Cerebellar nuclear complex (tissue), 1 donor: ENCODE measurements at regions not wholly inside any gene's neighbourhood (a gene's known extent, or its start where the extent isn't known, plus 50 kb on each side); places are given as distances from the start of the nearest gene placed in this dataset.
"Not testable (repeated sequence)": the region's sequence is repeated elsewhere in the genome, so short reads cannot be mapped to it uniquely, and the experiment has no call there.

Experiments
- DNase-seq, 2 experiments: peaks; one replicate each; lab custom pipeline; 2025; lab: John Stamatoyannopoulos, UW

DNA sequence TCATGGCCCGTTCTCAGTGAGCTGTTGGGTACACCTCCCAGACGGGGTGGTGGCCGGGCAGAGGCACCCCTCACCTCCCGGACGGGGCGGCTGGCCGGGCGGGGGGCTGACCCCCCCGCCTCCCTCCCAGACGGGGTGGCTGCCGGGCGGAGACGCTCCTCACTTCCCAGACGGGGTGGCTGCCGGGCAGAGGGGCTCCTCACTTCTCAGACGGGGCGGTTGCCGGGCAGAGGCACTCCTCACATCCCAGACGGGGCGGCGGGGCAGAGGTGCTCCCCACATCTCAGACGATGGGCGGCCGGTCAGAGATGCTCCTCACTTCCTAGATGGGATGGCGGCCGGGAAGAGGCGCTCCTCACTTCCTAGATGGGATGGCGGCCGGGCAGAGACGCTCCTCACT lies 129.7 kb upstream of the DAAM1 start:
- DNase-seq: not testable (repeated sequence)

DNA sequence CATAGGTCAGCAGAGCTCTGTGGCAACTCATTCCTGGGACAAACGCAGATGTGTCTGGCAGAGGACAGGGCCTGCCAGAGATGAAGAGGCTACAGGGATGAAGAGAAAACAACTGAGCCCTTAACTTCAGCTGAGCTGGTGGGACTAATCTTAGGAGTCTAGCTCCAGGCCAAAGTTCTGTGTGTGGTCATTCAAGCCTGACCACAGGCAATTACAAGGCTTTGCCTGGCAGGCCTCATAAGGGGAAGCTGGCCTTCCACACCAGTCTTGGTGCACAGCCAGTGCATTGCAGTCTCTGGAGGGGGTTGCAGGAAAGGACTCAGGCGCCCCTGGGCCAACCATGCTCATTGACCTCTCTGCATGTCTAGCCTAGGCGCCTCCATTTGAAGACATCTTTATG lies 127.6 kb upstream of the DAAM1 start:
- no peak for DNase-seq

DNA sequence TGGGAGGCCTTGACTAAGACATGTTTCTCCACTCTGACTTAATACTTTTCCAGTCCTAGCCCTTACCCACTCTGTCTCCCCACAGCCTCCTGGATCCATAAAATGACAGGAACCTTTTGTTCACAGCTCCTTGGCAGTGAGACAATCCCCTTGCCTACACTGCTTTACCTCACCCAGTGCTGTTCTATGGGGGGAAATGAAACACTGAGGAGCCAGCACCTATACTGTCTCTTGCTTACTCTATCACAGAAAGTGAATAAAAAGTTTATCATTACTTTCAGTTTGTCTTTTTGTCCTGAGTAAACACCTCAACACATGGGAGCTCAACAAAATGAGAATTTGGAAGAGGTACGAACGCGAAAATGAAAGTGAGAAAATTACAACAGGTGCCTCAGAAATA lies 127.2 kb upstream of the DAAM1 start:
- no peak for DNase-seq

DNA sequence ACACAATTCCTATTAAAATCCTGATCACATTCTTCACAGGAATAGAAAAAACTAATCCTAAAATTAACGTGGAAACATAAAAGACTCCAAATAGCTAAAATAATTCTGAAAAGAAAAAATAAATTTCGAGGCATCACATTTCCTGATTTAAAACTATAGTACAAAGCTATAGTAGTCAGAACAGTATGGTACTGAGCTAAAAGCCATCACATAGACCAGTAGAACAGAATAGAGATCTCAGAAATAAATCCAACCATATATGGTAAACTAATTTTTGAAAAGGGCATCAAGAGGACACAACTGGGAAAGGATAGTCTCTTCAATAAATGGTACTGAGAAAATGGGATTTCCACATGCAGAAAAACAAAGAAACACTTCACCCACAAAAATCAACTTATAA lies 125.2 kb upstream of the DAAM1 start:
- DNase-seq: no peak

DNA sequence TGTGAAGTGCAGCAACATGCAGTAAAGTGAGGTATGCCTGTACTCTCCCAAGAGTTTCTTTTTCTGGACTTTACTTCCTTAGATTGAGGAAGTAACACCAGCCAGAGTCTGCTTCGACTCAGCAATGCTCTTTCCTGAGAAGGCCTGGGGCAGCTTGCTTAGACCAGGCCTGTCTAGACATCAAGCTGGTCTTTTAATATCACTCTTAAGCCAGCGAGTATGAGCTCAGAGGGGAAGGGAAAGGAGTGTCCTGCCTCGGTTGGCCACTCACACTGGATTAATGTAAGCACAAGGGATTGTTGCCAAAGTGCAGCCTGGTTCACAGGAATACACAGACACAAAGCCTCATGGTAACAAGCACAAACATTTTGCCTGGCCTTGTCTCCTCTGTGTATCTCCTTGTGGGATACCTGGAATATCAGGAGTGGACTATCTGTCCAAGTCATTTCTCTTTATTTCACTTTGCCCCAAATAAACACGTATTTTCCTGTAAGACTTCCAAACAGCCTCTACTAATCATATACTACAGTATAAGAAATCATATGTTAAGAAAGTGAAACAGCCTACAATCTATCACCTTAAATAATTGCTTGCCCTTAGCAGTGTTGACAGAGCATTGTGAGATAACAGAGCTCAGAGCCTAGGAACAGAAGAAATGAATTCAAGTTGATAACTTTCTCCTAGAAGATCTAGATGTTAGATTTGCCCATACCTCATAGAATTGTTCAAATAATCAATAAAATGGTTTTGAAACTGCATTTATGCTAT lies 121.2 kb upstream of the DAAM1 start:
- no peak for DNase-seq

DNA sequence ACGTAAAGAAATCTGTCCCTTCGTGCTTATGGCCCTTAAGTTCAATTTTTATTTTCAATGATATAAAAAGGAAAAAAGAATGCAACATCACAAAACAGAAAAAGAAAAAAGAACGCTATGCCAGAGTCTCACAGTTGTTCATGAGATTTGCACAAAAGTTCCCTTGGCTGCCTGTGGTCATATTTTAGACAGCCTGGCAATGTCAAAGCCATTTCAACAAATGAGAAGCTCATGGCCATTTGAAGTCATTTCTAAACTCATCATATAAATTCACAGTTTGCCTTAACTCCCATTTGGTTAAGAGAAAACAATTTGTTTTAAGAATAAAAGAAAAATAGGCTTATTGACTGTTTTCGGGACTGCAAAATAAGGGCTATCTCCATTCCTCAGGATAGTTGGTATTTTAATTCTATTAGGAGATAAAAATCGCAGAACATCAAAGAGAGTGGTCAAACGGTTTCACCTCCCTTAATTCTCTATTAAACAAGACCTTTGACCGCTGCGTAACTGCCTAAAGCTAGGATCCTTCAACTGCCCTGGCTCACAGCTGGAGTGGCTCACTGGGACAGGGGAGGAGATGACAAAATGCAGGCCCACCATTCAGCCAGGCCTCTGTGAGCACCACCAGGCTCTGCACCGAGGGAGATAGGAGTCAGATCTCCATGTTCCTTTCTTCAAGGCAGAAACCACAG lies 119.2 kb upstream of the DAAM1 start:
- DNase-seq: no peak

DNA sequence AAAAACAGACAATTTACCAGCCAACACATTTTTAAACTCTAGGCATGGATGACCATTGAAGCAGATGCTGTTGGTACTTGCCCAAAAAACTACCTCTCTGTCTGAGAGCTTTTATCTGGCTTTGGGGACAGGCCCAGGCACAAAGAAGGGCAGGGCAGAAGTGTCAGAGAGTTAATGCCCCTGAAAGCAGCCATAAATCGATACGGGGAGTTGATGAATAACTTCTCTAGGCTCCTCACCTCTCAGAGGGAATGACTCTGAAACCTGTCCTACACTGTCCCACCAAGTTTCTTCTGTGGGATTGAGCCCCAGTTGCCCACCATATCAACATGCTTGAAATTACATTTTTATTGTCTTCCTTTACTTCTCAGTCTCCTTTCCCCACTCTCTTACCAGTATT lies 113.0 kb upstream of the DAAM1 start:
- DNase-seq: no peak

DNA sequence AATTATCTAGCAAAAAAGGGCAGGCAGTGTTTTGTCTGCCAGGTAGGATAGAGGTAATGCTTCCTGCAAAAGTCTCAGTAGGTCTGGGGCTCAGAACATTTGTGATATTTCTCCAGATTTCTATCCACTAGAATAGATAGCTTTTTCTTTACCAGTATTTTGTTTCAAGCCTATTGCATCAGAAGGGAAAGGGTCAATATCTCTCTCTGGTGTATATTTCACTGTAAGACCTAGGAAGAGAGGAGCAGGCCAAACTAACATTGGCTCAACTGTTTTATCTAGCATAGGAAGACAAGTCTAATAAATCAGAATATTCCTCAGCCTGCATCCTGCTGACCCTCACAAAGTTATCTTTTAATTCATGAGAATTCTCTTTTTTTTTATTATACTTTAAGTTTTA lies 106.7 kb upstream of the DAAM1 start:
- DNase-seq: no peak

DNA sequence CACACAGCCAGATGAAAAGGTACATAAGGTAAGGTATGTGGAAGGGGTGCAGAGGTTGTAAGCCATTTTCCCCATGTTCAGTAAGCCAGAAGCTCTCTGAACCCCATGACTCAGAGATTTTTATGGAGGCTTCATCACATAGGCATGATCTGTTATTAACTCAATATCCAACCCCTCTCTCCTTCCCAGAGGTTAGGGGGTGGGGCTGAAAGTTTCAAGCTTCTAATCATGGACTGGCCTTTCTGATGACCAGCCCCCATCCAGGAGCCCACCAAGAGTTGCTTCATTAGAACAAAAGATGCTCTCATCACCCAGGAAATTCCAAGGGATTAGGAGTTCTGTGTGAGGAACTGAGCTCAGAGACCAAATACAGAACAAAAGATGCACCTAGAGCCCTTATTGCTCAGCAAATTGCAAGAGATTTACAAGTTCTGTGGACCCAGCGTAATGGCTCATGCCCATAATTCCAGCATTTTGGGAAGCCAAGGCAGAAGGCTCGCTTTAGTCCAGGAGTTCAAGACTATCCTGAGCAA lies 103.2 kb upstream of the DAAM1 start:
- DNase-seq: no peak

DNA sequence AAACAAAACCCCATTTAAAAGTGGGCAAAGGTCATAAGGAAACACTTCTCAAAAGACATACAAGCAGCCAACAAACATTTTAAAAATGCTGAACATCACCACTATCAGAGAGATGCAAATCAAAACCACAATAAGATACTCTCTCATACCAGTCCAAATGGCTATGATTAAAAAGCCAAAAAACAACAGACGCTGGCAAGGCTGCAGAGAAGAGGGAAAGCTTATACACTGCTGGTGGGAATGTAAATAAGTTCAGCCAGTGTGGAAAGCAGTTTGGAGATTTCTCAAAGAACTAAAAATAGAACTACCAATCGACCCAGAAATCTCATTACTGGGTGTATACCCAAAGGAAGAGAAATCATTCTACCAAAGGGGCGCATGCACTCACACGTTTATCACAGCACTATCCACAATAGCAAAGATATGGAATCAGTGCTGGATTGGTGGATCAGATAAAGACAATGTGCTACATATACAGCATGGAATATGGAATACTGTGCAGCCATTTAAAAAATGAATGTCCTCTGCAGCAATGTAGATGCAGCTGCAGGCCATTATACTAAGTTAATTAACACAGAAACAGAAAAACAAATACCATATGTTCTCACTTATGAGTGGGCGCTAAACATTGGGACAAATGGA lies 102.1 kb upstream of the DAAM1 start:
- DNase-seq: no peak

DNA sequence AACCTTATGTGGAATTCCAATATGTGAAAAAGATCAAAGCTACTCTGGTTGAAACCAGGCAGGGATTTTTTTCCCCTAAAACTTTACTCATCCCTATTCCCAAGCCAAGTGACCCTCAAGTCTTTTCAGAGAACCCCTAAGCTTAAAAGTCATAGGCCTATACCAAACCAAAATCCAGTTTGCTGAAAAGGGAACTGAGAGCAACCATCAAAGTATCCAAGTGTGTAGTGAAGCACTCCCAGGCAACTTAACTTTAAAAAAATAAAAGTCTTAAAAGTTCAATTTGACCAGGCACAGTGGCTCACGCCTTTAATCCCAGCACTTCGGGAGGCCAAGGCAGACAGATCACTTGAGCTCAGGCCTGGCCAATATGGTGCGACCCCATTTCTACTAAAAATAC lies 101.2 kb upstream of the DAAM1 start:
- DNase-seq: no peak

DNA sequence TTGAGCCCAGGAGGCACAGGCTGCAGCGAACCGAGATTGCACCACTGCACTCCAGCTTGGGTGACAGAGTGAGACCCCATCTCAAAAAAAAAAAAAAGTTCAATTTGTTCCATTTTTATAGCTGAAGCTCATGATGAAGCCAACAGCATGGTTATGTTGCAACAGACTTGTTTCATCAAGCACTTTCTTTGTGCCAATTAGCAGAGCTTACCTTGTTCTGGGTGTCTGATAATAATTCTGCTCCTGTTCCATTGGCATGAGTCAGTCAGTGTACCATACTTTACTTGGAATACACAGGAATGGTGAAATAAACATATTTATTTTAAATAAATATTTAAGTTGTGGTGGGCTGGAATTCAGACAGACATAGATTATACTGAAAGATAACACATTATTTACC lies 100.8 kb upstream of the DAAM1 start:
- no peak for DNase-seq

DNA sequence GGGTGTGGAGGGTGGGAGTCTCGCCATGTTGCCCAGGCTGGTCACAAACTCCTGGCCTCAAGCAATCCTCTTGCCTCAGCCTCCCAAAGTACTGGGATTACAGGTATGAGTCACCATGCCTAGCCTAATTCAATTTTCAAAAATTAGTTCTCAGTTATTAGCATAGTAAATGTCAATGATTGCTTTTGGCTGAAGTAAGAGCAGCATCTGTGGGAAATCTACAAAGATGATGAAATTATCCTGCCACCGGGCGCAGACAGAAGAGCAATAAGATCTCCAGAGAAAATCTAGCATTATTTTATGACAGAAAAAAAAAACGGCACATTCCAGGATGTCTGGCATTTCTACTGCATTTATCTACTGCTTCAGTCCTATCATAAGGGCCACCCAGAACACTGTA lies 97.9 kb upstream of the DAAM1 start:
- no peak for DNase-seq

DNA sequence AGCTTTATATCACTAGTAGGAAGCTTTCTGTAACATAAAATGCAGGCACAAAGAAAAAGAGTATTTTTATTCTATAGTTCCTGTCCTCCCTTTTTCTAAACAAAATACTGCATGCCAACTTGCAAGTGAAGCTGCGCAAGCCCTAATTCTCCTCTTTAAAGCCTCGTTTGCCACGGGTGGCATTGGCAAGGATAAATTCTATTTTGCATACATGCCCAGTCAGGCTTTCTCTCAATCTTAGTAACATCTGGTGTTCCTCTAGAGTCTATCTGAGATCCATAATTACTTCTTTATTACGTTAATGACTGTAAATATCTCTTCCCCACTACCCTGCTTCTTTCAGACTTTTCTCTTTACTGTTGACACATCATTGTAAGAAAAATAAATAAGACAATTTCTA lies 97.1 kb upstream of the DAAM1 start:
- DNase-seq: no peak

DNA sequence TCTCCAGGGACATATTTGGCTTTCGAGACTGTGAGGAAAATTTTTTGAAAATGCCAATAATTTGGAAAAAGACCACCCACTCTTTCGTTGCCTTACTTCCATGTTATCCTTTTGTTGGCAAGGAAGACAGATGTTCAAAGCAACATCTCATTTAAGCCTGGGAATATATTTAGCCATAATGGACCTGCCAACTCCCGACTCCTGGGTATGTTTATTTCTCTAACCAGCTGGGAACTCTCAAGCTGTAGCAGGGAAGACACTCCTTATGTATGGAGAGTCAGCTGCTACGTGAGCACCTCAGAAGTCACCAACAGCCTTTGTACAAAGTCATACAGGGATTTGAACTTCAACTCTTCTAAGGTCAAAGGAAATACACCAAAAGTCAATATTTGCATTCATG lies 96.5 kb upstream of the DAAM1 start:
- DNase-seq: no peak

DNA sequence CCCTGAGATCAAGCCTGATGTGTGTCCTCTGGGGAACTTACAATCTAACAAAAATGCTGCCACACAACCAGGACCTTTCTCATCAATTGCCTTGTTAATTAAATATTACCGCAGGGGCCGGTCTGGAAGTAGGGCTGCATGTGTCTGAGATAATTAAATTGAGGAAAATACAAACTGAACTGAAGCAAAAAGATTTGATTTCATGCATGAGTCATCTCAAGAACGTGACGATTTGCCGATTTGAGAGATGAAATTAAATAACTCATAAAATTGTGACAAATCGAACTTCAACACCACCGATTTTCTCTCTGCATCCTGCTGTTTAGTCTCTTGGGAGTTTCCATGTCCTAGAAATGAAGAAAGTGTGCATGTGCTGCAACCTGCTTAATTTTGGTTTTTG lies 94.6 kb upstream of the DAAM1 start:
- DNase-seq: no peak

DNA sequence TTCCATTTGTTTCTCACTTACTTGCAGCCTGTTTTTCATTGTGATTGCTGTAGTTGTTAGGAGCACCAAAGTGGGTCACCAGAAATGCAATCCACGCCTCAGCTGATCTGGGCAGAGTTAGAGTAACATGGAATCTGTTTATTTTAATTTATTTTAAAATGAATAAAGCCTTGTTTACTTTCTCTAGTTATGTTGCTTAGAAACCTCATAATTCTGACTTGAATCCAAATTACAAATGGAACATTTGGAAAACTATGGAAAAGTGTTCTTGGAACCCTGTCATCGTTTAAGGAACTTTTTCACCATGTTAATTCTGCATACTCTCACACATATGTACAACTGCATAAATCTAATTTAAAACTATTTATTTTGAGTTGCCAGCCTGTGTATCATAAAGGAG lies 92.2 kb upstream of the DAAM1 start:
- no peak for DNase-seq

DNA sequence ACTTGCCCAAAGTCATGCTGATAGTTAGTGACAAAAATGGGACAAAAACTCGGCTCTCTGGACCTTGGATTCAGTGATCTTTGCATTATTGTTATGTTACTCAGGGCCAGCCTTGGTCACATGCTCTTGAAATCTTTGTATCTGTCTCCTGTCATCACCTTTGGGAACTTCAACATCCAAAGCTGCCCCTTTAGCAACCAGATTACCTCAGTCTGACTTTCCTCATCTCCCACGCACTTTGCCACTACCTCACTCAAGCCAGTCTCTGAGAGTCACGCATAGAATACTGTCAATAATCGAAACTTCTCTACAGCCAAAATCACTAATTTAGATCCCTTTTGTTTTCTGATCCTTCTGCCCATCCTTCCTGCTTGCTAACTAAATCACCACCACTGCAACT lies 90.8 kb upstream of the DAAM1 start:
- no peak for DNase-seq

DNA sequence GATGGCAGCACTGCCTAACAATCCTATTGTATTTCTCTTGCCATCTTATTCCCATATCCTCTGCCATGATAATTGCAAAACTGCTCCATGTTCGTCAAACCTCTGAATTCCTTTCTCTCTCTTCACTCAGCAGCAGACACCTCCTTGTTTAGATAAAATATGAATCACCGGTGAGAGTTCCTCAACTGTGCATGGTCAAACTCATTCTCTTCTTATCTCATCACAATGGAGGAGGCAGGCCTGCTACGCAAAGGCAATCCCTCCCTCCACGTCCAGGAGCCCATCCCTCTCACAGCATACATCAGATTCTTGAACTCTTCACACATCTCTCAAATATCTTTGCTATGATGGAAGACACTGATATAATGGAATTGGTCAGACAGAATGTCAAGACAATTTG lies 90.1 kb upstream of the DAAM1 start:
- no peak for DNase-seq

DNA sequence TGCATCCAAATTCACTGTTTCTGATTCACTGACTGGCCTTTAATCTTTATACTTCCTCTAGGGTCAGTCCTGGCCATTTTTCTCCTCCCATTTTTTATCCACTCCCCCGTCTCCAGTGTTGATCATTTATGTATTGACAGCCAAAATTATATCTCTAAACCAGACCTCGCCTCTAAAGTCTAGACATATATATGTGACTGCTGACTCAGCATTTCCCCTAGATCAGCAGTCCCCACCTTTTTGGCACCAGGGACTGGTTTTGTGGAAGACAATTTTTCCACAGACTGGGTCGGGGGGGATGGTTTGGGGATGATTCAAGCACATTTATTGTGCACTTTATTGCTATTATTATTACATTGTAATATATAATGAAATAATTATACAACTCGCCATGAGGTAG lies 88.3 kb upstream of the DAAM1 start:
- no peak for DNase-seq

DNA sequence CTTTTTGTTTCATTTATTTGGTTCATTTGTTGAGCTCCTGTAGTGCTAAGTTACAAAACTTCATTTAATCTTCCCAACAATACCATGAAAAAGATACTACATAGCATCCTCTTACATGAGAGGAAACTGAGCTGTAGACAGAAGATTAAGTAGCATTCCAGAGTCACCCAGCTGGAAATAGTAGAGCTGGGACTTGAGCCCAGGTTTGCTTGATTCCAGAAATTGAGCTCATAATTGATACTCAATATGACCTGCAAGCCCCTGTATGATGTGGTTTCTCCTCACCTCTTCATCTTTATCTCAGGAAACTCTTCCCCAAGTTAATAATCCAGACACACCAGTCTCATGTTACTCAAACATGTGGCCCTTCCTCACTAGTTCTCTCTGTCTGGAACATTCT lies 87.0 kb upstream of the DAAM1 start:
- DNase-seq: no peak

DNA sequence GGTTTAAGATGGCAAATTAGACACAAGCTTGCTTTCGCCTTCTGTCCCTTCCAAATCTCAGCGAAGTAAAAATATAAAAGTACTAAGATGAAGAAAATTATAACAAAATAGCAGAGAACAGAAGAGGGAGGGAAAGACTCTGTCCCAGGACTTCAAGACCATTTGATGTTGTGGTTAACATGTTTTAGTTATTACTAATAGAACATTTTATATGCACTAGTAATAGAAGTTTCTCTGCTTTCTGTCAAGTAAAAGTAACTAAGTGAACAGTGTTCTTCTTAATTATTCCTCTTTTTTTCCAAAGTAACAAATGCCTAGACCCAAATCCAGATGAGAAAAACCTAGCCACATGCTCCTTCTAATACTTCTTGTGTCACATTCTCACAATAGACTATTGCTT lies 85.1 kb upstream of the DAAM1 start:
- DNase-seq: no peak

DNA sequence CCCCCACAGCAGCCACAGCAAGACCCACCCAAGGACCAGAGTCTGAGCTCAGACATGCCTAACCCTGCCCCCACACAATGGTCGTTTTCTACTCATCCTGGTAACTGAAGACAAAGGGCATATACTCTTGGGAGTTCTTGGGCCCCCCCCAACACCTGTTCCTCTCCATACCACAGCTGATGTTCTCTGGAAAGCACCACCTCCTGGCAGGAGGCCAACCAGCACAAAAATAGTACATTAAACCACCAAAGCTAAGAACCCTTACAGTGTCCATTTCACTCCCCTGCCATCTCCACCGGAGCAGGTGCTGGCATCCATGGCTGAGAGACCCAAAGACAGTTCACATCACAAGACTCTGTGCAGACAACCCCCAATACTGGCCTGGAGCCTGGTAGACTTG lies 80.6 kb upstream of the DAAM1 start:
- no peak for DNase-seq
